Right lung (tissue), 2 donors: ENCODE measurements at regions not wholly inside any gene's neighbourhood (a gene's known extent, or its start where the extent isn't known, plus 50 kb on each side); places are given as distances from the start of the nearest gene placed in this dataset.
"Not testable (repeated sequence)": the region's sequence is repeated elsewhere in the genome, so short reads cannot be mapped to it uniquely, and the experiment has no call there.

Experiments used
- DNase-seq, 2 donors: peaks; one replicate each; pipeline ENCODE4 v3.0.0-alpha.2; 2013

DNA sequence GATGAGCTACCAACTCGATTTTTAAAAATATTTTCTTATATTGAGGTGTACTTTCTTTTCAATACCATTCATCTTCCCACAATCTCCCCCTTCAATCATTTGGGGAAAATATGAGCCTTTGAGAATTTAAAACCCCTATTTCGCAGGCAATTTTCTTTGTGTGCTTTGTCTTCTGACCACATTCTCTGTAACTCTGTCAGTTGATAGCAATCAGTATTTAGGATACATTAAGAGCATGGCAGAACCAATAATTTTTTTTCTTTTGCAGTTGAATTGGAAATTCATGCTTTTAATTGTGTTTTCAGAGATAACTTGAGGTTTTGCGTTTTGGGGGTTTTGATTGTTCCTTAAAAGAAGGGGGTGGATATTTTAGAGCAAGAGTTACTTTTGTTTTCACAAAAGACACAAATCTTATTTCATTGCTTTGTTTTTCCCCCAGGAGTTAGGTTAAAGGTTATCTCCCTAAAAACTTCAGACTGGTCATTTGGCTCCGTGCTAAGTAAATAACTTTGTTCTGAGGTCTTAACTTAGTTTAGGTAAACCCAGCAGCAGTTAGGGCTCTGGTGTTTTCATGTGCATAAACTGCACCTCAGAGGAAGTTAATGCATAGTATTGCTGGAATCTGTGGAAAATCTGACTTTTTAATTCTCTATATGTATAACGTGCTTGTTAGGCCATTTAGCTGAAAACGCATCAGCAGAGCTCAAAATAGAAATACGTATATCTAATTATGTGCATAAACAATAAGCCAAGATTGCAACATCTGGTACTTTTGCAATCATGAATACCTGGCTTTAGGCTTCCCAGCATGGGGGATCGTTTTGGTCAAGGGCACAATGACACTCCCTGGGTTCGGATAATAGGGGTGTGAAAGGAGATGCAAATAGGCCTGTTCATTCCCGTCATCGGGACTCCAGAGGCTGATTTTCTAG lies 676.4 kb upstream of the ANKRD30A start:
- no peak for DNase-seq

DNA sequence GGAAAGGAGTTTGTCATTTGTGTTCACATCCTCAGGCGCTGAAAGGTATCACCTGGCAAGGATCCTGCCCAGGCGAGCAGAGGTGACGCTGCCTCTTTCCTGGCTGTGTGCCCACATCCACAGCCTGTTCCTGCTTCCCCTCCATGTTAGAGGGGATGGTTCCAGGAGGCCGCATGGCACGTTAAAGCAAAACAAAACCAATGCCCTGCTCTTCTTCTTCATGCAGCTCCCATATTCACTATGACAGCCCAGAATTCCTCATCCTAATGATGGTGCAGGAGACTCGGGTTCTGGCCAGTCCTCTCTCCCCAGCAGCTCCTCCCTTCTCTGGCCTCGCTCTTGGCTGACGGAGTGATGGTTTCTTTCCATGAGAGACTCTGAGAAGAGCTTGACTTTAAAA lies 678.5 kb upstream of the ANKRD30A start:
- DNase-seq: no peak

DNA sequence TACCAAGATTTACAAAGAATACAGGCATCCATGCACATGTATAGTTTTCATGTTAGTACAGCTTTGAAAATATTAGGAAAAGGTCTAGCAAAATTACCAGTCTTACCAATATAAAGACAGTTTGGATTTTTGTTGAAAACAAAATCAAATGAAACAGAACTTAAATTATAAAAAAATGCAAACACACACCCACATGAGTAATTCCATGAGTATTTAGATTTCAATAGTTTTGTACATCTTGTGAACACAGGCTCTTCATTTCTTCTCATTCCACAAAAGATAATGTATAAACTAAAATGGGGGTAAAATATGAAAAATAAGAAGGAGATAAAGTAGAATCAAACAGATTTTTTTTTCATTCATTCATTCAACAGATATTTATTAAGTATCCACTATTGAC lies 682.2 kb upstream of the ANKRD30A start:
- DNase-seq: no peak

DNA sequence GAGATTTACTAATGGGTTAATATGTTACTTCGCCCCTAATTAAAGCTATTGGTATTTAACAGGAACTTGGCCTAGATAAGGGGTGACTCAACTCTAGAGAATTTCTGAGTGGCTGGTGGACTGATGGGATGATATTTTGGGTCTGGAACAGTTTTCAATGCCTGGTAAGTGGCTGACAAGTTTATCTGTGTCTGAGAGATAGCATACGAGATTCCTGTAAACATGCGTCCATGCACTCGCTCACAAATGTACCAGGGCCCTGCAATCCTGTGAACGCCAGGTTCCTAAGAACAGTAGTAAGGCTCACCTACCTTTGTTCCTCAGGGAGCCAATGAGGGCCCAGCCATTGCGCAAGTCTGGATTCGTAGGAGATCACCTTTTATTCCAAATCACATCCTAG lies 683.8 kb upstream of the ANKRD30A start:
- DNase-seq: no peak

DNA sequence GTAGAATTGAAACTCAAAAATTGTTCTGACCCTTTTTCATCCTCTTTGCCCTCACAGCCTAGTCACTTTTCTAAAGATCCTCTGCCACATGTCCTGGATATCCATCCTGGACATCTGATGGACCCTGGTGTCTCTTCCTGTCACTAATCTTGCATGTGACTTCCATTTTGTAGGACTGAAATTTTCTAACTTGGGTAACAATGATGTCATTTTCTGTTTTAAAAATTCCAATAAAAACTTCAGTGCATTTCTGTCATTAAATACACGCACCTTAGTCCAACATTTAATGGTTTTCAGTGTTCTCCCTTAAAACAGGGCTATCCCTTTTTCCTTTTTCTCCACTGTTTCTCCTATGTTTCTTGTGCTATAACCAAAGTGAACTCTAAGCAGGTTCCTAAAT lies 684.9 kb upstream of the ANKRD30A start:
- no peak for DNase-seq

DNA sequence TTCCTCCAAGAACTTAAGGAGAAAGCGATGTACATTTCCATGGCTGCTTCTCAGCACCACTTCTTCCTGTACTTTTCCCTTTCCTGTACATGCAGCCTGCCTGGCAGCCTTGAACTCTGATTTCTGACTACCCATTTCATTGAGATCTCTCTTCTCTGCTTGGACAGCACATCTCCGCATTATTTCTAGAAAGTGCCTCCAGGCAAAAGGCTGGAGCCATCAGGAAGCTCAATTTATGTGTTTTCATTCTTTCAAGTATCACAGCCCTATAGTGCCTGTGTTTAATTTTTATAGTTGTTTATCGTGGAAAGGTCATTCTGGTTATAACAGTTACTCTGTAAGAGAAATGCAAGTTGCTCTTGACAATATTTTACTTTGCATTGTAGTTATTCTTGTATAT lies 688.0 kb upstream of the ANKRD30A start:
- DNase-seq: no peak

DNA sequence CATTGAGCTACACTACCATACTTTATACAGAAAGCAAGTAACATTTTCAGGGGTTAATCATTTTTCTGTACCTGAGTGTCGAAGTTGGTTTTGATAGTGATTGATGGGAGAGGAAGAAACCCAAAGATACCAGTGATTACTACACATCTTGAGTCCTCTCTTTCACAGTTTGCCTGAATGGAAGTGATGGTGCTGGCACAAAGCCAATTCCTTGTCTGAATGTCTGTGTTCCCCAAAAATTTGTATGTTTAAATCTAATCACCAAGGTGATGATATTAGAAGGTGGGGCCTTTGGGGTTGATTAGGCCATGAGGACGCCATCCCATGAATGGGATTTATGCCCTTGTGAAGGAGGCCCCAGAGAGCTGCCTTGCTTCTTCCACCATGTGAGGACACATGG lies 696.9 kb upstream of the ANKRD30A start:
- no peak for DNase-seq

DNA sequence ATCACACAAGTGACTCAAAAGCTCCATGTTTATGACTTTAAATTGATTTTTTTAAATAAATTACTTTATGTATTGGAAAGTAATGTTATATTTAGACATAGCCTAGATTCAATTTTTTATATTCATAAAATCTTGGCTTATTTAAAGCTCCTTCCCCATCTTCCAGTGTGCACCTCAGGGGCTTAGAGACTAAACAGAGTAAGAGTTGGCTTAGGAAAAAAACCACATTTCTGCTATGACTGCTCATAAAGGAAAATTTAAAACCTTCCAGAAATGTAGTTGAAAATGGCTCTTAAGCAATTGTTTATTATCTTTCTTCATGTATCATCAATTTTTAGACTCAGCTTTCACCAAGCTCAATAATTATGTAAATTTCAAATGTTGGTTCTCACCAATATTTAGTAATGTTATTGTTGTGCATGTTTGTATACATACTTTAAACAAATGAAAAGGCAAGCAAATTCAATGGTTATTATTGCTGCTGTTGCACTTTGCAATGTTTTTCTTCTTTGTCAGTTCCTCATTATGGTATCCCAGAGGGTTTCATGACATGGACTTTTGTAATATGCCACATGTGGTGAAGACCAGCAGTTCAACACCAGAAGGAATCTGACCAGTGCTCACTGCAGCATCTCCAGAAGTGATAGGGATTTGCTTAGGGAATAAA lies 700.1 kb upstream of the ANKRD30A start:
- no peak for DNase-seq

DNA sequence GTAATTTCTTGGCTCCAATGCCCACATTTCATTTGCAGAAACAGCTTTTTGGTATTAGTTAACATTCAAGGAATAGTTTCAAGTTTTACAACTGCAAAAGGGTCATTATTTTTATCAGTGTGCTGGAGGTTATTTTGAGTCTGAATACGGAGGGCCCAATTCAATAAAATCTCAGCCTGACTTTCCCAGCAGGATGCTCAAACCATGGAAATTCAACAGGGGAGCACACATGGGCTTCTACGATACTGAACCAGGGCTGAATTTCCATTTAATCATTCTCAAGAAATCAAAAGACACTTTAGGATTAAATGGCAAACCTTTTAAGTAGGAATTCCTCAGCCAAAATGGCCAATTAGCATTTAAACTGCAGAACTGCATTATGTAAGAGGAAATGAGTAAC lies 700.9 kb upstream of the ANKRD30A start:
- no peak for DNase-seq

DNA sequence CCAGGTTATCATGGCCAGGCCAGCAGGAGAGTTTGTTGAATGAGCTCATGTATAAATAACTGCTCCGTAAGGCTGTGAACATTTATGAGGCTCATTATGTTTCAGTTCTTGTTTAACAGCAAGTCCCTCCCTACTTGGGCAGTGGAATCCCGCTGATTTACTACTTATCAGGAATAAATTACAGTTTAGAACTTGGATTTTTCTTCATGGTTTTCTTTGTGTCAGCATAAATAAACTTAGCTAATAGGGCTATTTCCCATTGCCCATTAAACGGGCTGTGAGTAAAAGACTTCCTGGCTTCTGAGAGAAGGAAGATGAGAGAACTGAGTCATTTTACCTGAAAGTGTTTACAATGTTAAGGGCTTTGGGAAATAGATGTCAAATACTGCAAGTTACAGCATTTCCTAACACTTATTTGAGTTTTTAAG lies 701.6 kb upstream of the ANKRD30A start:
- no peak for DNase-seq

DNA sequence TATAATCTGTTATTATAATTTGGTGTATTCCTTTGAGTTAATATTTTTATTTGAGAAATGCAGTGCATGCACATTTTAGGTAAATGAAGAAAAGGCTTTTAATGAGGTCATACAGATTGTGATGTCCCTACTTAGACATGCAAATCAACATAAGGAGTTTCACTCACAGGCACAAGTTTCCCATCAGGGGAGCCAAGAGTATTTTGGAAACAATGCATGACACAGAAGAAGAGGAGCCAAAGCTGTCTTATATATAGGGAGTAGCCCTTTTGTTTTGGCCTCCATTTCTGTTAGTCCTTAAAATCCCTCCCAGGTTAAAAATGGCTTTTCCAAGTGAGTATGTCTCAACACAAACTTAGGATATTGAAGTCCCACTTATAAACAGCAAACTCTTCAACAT lies 703.4 kb upstream of the ANKRD30A start:
- DNase-seq: no peak

DNA sequence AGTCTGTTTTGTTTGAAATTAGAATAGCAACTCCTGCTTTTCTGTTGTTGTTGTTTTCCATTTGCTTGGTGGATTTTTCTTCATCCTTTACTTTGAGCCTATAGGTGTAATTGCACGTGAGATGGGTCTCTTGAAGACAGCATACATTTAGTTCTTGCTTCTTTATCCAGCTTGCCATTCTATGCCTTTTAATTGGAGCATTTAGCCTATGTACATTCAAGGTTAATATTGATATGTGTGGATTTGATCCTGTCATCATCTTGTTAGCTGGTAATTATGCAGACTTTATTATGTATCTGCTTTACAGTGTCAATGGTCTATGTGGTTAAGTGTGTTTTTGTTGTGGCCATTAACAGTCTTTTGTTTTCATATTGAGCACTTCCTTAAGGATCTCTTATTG lies 708.9 kb upstream of the ANKRD30A start:
- DNase-seq: no peak

DNA sequence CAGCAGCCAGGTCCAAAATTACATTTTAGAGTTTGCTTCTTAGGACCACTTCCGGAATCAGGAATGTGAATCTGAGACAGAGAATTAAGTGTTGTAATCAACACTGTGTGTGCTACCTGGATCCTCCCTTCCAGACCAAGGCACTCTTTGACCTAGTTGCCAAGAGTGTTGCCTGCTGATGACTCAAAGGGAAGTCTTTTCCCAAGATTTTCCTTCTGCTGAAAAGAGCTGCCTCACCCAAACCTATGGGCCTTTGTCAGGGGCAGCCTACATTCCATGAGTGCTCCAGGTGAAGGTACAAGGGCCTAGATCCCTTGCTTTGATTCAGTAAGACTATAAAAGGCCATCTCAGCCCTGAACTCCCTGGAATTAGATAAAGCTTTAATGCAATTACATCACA lies 712.5 kb upstream of the ANKRD30A start:
- DNase-seq: no peak

DNA sequence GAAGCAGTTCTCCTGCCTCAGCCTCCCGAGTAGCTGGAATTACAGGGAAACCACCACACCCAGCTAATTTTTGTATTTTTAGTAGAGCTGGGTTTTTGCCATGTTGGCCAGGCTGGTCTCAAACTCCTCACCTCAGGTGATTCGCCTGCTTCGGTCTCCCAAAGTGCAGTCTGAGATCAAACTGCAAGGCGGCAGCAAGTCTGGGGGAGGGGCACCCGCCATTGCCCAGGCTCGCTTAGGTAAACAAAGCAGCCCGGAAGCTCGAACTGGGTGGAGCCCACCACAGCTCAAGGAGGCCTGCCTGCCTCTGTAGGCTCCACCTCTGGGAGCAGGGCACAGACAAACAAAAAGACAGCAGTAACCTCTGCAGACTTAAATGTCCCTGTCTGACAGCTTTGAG lies 725.2 kb upstream of the ANKRD30A start:
- not testable (repeated sequence) for DNase-seq

DNA sequence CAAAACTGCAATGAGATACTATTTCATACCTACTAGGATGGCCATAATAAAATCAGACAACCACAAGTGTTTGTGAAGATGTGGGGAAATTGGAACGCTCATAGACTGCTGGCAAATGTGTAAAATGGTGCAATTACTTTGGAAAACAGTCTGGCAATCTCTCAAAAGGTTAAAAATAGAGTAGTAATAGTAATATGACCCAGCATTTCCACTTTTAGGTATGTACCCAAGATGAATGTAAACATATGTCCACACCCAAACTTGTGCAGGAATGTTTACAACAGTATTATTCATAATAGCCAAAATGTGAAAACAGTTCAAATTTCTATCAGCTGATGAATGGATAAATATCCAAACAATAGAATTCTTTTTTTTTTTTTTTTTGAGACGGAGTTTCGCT lies 731.6 kb upstream of the ANKRD30A start:
- no peak for DNase-seq

DNA sequence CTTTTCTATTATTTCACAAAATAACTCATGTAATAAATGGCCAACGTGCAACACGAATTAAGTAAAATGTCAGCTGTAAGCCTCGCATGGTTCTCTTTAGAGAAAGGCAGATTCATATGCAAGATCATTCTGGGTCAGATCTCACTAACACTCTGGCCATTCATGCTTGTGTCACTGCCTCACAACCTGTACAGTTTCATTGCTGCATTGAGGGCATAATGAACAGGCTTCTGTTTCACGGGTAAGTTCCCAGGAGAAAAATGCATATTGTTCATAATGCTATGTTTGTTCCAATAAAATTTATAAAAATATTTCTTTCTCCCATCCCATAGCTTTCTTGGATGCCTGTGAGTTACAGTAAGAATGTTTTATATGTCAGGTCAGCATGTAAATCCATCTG lies 734.0 kb upstream of the ANKRD30A start:
- no peak for DNase-seq

DNA sequence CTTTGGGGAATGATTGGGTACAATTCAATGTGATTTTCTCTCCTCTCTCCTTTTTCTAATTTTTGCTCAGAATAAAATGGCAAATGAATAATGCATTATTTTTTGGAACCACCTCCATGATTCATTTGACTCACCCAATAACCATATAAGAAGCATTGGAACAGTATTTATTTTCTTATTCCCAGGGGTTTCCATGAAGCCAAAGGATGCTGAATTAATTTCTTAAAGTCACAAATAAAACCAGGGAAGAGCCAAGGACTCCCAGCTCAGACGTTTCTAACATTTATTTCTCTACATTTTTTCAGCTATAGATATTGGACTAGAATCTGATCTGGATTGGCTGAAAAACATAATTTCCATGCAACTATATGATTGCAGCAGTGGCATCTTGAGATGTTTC lies 735.2 kb upstream of the ANKRD30A start:
- no peak for DNase-seq

DNA sequence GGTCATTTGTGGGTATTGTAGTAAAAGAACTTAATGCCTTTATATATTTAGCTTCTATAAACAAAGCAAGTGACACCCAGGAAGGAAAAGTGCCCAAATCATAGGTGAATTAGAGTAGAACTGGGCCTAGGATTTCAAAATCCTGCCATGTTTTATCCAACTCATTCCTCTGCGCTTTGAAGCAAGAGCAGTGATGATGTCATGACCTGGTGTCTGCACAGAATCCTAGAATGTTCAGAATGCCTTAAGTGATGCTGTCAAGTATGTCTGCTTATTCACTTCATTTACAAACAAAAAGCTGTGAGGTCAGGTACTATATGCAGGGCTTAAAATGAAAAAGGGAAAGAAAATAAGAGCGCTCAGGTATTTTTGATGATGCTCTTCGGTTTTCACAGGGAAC lies 737.2 kb upstream of the ANKRD30A start:
- no peak for DNase-seq

DNA sequence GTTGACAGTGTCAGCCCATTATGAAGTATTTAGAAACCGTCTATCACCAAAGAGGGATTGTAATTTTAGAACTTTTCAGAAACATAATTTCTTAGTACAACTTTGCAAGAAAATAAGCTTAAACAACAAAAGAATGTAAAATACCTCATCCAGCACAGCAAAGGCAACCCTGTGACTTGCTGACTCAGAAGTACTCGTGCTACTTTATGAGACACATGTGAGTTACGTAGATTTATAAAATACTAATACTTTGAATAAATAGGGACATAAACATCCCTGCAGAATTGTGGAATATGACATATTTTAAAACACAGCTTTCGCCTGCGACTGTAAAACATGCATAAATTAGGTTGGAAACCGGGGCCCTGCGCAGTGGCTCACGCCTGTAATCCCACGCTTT lies 739.7 kb upstream of the ANKRD30A start:
- DNase-seq: no peak

DNA sequence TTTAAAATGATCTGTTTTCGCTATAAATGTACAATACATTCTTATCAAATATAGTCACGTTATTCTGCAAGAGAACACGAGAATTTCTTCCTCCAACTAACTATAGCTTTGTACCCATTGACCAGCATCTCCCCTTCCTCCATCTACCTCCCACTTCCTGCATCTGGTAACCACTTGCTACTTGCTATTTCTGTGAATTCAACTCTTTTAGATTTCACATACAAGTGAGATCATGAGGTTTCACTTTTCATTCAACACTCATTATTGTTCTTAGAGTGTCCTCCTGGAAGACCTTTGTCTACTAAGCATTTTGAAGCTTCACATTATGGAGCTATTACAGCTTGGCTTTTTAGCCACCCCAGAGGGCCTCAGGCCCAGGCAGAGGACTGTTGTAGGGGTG lies 741.3 kb upstream of the FZD8 start:
- no peak for DNase-seq

DNA sequence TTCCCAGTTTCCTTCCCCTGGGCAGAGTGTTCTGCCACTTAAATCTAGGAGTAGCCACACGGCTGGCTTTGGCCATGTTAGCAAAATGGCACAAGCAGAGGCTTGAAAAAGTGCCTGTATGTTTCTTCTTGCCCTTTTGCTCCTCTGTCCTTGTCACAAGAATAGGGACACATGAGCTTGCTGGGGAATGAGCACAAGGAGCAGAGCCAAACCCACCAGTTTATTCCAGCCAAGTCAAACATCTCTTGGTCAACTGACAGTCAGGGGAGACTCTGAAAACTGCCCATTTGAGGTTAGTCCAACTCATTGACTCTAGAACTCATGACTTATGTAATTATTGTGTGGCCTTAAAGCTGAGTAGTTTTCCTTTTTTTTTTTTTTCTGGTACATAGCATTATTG lies 739.7 kb upstream of the FZD8 start:
- no peak for DNase-seq

DNA sequence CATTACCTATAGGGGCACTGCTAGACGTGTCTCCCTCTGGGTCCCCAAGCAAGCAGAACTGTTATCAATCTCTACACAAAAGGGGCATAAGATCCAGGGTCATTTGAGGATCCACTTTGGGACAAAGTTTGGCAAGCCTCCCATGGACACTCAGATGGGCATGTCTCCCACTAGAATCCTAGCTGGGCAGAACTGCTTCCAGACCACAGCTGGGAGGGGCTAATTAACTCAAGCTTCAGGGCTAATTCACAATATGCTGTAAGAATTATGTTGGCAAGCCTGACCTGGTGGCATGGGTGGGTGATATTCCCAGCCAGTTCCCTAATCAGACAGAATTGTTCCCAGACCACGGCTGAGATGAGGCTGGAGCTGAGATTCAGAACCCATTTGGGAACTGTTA lies 738.4 kb upstream of the FZD8 start:
- DNase-seq: no peak

DNA sequence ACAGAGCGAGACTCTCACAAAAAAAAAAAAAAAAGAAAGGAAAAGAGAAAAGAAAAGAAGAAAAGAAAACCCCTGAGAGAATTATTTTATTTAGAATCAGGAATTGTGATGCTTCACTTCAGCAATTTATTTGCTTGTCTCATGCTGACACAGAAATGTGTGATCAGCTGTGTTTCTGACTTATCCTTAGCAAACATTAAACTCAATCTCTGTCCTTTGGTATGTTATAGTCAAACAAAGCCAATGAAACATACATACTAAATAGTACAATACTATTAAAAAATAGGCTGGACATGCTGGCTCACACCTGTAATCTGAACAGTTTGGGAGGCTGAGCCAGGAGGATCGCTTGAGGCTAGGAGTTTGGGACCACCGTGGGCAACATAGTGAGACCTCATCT lies 733.0 kb upstream of the FZD8 start:
- no peak for DNase-seq
